Activated CD4-positive, alpha-beta memory T cell treated with anti-CD3 and anti-CD28 coated beads, Interleukin-2, amount 10 ng/mL, durations not matched to agents 7 days and 5 days (primary cell): ENCODE measurements at regions not wholly inside any gene's neighbourhood (a gene's known extent, or its start where the extent isn't known, plus 50 kb on each side); places are given as distances from the start of the nearest gene placed in this dataset.
"Not testable (repeated sequence)": the region's sequence is repeated elsewhere in the genome, so short reads cannot be mapped to it uniquely, and the experiment has no call there.

ENCODE experiments used
- CTCF ChIA-PET: fragments of 350-600 bp; sonication (Branson Sonifier 250); formaldehyde crosslinking; loops from one replicate; lab custom pipeline; 2021; ENCODE audit warnings: antibody characterized with exemption, inconsistent platforms; lab: Charles Lee
- POLR2A ChIA-PET: fragments of 350-600 bp; sonication (Branson Sonifier 250); formaldehyde crosslinking; loops from one replicate; lab custom pipeline; 2021; ENCODE audit warnings: antibody characterized with exemption; lab: Charles Lee
- DNase-seq: peaks from one replicate; pipeline ENCODE4 v3.0.0-alpha.2; 2020
- H3K27ac Mint-ChIP-seq: one replicate; pipeline ENCODE4 v1.8.0; 2021; ENCODE audit warnings: mild to moderate bottlenecking, mixed read lengths
- H3K27me3 Mint-ChIP-seq: one replicate; pipeline ENCODE4 v1.8.0; 2021; ENCODE audit warnings: mixed read lengths
- H3K36me3 Mint-ChIP-seq: one replicate; pipeline ENCODE4 v1.8.0; 2021; ENCODE audit warnings: low read depth, mixed read lengths
- H3K4me1 Mint-ChIP-seq: one replicate; pipeline ENCODE4 v1.8.0; 2021; ENCODE audit warnings: mixed read lengths
- H3K4me3 Mint-ChIP-seq: one replicate; pipeline ENCODE4 v1.8.0; 2021; ENCODE audit warnings: mild to moderate bottlenecking, mixed read lengths
- H3K9me3 Mint-ChIP-seq: one replicate; pipeline ENCODE4 v1.8.0; 2021; ENCODE audit warnings: mixed read lengths

- no peak overlapping the region for H3K27ac Mint-ChIP-seq
- no peak for DNase-seq
- peaks cover 19% of the 10 kb centered on the region for H3K36me3 Mint-ChIP-seq
- peak overlapping the region; percentile 92 for H3K4me3 Mint-ChIP-seq
- H3K9me3 Mint-ChIP-seq: no peaks in the 10 kb centered on the region
- peaks cover 32% of the 10 kb centered on the region for H3K4me1 Mint-ChIP-seq
- CTCF ChIA-PET: interaction anchor here (1.1 kb wide), 1 partner anchor 21 kb away, joined by 5 read pairs; no protein-coding TSS in a partner anchor
- no peaks in the 10 kb centered on the region for H3K27me3 Mint-ChIP-seq
- POLR2A ChIA-PET: interaction anchor here (1.0 to 2.6 kb wide), 5 partner anchors 21 to 232 kb away, joined by 3 to 20 read pairs (median 5); partner anchors contain the start of gene GUSB
Observed at GRCh38 chr7:65749518-65749917, 123.4 kb upstream of the VKORC1L1 start.

- ChIA-PET POLR2A (interaction anchor here (0.6 to 2.6 kb wide), 9 partner anchors 12 to 377 kb away, joined by 3 to 20 read pairs (median 4); partner anchors contain the start of genes GUSB and ZNF92), CTCF (interaction anchor here (0.6 to 1.1 kb wide), 3 partner anchors 20 to 398 kb away, joined by 3 to 5 read pairs (median 5); no protein-coding TSS in a partner anchor)
- no peaks in the 10 kb centered on the region for H3K9me3 Mint-ChIP-seq
- DNase-seq: peak; percentile 92
- H3K36me3 Mint-ChIP-seq: peaks cover 28% of the 10 kb centered on the region
- H3K27me3 Mint-ChIP-seq: no peaks in the 10 kb centered on the region
- H3K4me1 Mint-ChIP-seq: peaks cover 37% of the 10 kb centered on the region
- H3K4me3 Mint-ChIP-seq: peak overlapping the region; percentile 92
- peak overlapping the region; percentile 81 for H3K27ac Mint-ChIP-seq
Observed at GRCh38 chr7:65750511-65751344, 122.1 kb upstream of the VKORC1L1 start.

- H3K9me3 Mint-ChIP-seq, H3K27ac Mint-ChIP-seq, DNase-seq, CTCF ChIA-PET, H3K4me3 Mint-ChIP-seq, H3K27me3 Mint-ChIP-seq: not testable (repeated sequence)
- peaks cover 44% of the 10 kb centered on the region for H3K4me1 Mint-ChIP-seq
- POLR2A ChIA-PET: interaction anchor here (0.8 kb wide), 1 partner anchor 13 kb away, joined by 3 read pairs; no protein-coding TSS in a partner anchor
- peaks cover 51% of the 10 kb centered on the region for H3K36me3 Mint-ChIP-seq
Observed at GRCh38 chr7:65754070-65754469, 118.8 kb upstream of the VKORC1L1 start.

- Mint-ChIP-seq H3K4me1 (peaks cover 30% of the 10 kb centered on the region), H3K27ac (peak overlapping the region; percentile 40), H3K36me3 (peaks cover 58% of the 10 kb centered on the region)
- H3K9me3 Mint-ChIP-seq, H3K4me3 Mint-ChIP-seq, CTCF ChIA-PET, POLR2A ChIA-PET, DNase-seq, H3K27me3 Mint-ChIP-seq: not testable (repeated sequence)
Observed at GRCh38 chr7:65758991-65759390, 113.9 kb upstream of the VKORC1L1 start.

GRCh38 chr7:65762712-65763111 is 110.2 kb upstream of the VKORC1L1 start:
- POLR2A ChIA-PET, CTCF ChIA-PET, H3K27me3 Mint-ChIP-seq, H3K4me3 Mint-ChIP-seq, DNase-seq, H3K9me3 Mint-ChIP-seq: not testable (repeated sequence)
- H3K27ac Mint-ChIP-seq: peak overlapping the region; percentile 63
- H3K4me1 Mint-ChIP-seq: peaks cover 20% of the 10 kb centered on the region
- H3K36me3 Mint-ChIP-seq: peaks cover 39% of the 10 kb centered on the region

- Mint-ChIP-seq H3K36me3 (peaks cover 38% of the 10 kb centered on the region), H3K27ac (peak overlapping the region; percentile 63), H3K4me1 (peaks cover 22% of the 10 kb centered on the region)
- POLR2A ChIA-PET, DNase-seq, H3K27me3 Mint-ChIP-seq, CTCF ChIA-PET, H3K9me3 Mint-ChIP-seq, H3K4me3 Mint-ChIP-seq: not testable (repeated sequence)
Observed at GRCh38 chr7:65763114-65763513, 109.8 kb upstream of the VKORC1L1 start.

GRCh38 chr7:65770473-65771225 is 102.2 kb upstream of the VKORC1L1 start:
- ChIA-PET CTCF (interaction anchor here (1.2 kb wide), 1 partner anchor 21 kb away, joined by 5 read pairs; no protein-coding TSS in a partner anchor), POLR2A (interaction anchor here (1.1 to 1.2 kb wide), 2 partner anchors 19 to 20 kb away, joined by 5 to 11 read pairs; no protein-coding TSS in a partner anchor)
- not testable (repeated sequence) for H3K36me3 Mint-ChIP-seq, H3K27me3 Mint-ChIP-seq, H3K9me3 Mint-ChIP-seq
- peak; percentile 96 for DNase-seq
- H3K4me1 Mint-ChIP-seq: peaks cover 12% of the 10 kb centered on the region
- H3K27ac Mint-ChIP-seq: peak overlapping the region; percentile 87
- H3K4me3 Mint-ChIP-seq: peak overlapping the region; percentile 88

- Mint-ChIP-seq H3K27ac (peak overlapping the region; percentile 87), H3K4me3 (peak overlapping the region; percentile 88), H3K4me1 (peaks cover 12% of the 10 kb centered on the region)
- DNase-seq, H3K9me3 Mint-ChIP-seq, H3K27me3 Mint-ChIP-seq, H3K36me3 Mint-ChIP-seq: not testable (repeated sequence)
- CTCF ChIA-PET: interaction anchor here (1.2 kb wide), 1 partner anchor 21 kb away, joined by 5 read pairs; no protein-coding TSS in a partner anchor
- POLR2A ChIA-PET: interaction anchor here (1.2 kb wide), 1 partner anchor 21 kb away, joined by 5 read pairs; no protein-coding TSS in a partner anchor
Observed at GRCh38 chr7:65771226-65771569, 101.7 kb upstream of the VKORC1L1 start.

- H3K36me3 Mint-ChIP-seq, H3K27me3 Mint-ChIP-seq, H3K4me1 Mint-ChIP-seq, H3K4me3 Mint-ChIP-seq, CTCF ChIA-PET, H3K9me3 Mint-ChIP-seq, H3K27ac Mint-ChIP-seq, DNase-seq, POLR2A ChIA-PET: not testable (repeated sequence)
Observed at GRCh38 chr7:65776677-65777076, 96.2 kb upstream of the VKORC1L1 start.

GRCh38 chr7:65789943-65790342 is 82.9 kb upstream of the VKORC1L1 start:
- H3K27me3 Mint-ChIP-seq, DNase-seq, H3K9me3 Mint-ChIP-seq, H3K27ac Mint-ChIP-seq, H3K36me3 Mint-ChIP-seq, H3K4me3 Mint-ChIP-seq, POLR2A ChIA-PET, CTCF ChIA-PET, H3K4me1 Mint-ChIP-seq: not testable (repeated sequence)

- POLR2A ChIA-PET, DNase-seq, H3K4me3 Mint-ChIP-seq, H3K9me3 Mint-ChIP-seq, H3K27ac Mint-ChIP-seq, H3K27me3 Mint-ChIP-seq, H3K36me3 Mint-ChIP-seq, CTCF ChIA-PET, H3K4me1 Mint-ChIP-seq: not testable (repeated sequence)
Observed at GRCh38 chr7:65791788-65792187, 81.1 kb upstream of the VKORC1L1 start.

GRCh38 chr7:65792726-65793125 is 80.1 kb upstream of the VKORC1L1 start:
- CTCF ChIA-PET, H3K36me3 Mint-ChIP-seq, H3K27me3 Mint-ChIP-seq, POLR2A ChIA-PET, H3K4me3 Mint-ChIP-seq, H3K27ac Mint-ChIP-seq, DNase-seq, H3K9me3 Mint-ChIP-seq: not testable (repeated sequence)
- peaks cover 13% of the 10 kb centered on the region for H3K4me1 Mint-ChIP-seq
